NCI-H2227 treated with DMSO at 0.1 percent for 48 hours (cell line): ENCODE measurements at regions not wholly inside any gene's neighbourhood (a gene's known extent, or its start where the extent isn't known, plus 50 kb on each side); places are given as distances from the start of the nearest gene placed in this dataset.

ENCODE experiments used
- DNase-seq: peaks from one replicate; lab custom pipeline; 2025; lab: John Stamatoyannopoulos, UW

GRCh38 chr2:136242687-136243277 lies 124.8 kb upstream of the CXCR4 start:
- no peak for DNase-seq

DNA sequence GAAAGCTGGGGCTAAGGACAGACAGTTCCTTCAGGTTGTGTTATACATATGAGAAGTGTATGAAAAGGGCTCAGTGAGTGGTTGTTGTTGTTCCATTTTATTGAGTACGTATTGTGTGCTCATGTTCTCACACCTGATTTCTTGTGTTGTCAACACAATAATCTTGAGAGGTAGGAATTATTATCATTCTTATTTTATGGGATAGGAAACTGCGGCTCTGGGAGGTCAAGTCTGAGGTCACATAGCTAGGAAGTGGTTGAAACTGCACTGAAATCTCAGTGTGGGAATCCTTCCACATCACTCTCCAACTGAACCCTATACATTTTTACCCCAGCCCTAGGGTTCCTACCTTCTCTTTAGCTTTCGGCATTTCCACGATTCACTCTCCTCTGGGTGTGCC lies 124.2 kb upstream of the CXCR4 start:
- DNase-seq: no peak

- DNase-seq: no peak
Observed at GRCh38 chr2:136239079-136239685, 121.2 kb upstream of the CXCR4 start.

- DNase-seq: no peak
Observed at GRCh38 chr2:136238286-136239078, 120.5 kb upstream of the CXCR4 start.

GRCh38 chr2:136236019-136236418 lies 118.1 kb upstream of the CXCR4 start:
- DNase-seq: no peak

GRCh38 chr2:136235546-136235945 lies 117.6 kb upstream of the CXCR4 start:
- DNase-seq: no peak

GRCh38 chr2:136234261-136234660 lies 116.3 kb upstream of the CXCR4 start:
- DNase-seq: no peak

DNA sequence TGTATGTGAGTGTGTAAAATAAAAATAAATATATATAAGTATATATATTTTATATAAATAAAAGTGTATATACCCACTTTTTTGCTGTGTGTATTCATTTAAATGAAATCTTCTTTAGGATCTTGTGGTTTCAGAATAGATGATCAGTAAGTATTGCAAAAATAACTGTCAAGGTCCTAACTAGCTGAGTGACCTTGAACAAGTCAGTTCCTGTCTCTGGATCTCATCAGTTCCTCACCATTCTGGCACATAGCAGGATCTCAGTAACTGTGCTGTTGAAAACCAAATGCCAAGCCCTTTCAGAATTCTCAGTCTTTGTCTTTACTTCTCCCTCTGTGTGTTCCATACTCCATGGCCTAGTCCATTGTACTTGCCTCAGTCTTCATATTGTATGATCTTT lies 115.3 kb upstream of the CXCR4 start:
- no peak for DNase-seq

DNA sequence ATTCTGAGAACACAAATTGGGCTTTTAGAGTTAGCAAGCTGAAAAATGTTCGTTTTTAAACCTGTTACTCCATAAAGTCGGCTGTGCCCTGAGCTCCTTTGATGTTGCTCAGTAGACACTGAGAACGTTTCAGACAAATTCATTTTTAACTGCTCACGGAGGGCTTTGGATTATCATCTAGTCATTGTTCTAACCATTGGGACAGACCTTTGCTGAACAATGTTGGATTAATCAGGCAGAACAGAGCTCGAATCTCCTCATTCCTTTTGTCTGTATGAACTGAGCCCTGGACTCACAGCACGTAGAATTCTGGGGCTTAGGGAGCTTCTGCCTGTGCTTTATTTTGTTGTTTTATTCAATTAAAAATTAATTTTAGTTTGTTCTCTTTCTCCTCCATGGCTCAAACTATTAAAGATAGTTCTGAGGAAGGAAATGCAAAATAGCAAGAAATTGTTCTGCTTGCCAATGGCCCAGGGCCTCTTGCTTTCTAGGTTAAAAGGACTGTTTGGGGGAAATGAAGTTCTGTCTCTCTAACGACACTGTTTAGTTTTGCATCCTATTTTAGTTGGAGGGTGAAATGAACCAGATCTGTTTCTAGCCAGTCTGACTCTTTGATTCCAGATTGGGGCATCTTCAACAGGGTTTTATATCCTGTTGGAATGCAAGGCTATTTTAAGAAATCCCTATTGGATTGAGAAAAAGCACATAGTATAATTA lies 114.7 kb upstream of the CXCR4 start:
- no peak for DNase-seq

DNA sequence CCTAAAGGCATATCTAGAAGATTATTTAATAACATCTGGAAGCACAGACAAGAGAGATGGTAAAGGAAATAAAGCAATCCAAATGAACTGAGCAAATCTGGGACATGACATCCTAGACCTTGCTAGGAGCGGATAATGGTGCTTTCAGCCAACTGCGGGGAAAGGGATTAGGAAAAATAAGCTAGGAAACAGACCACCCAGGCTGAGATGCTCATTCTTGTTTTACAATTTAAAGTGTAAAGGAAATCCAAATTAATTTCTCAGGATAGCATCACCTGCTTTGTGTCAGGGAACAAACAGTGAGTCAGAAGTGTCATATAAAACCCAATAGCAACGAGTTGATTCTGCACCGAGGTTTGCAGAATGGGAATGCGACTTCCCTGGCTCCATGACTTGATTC lies 112.5 kb upstream of the CXCR4 start:
- DNase-seq: no peak

DNA sequence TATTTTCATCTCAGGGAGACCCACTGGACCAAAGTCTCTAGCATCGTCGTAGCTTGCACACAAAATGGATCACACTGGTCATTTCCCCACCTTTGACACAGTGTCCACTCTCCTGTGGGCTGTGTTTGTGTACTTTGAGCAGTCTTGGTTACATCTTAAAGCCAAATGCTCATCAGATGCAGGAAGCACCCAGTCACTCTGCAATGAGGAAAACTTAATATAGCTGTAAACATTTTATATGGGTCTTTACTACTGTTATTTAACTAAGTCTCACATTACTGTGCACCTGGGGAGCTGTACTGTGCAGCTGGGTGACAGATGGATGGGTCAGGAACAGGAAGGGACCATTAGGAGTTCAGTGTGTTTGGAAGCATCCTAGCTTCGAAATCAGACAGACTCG lies 109.0 kb upstream of the CXCR4 start:
- no peak for DNase-seq

DNA sequence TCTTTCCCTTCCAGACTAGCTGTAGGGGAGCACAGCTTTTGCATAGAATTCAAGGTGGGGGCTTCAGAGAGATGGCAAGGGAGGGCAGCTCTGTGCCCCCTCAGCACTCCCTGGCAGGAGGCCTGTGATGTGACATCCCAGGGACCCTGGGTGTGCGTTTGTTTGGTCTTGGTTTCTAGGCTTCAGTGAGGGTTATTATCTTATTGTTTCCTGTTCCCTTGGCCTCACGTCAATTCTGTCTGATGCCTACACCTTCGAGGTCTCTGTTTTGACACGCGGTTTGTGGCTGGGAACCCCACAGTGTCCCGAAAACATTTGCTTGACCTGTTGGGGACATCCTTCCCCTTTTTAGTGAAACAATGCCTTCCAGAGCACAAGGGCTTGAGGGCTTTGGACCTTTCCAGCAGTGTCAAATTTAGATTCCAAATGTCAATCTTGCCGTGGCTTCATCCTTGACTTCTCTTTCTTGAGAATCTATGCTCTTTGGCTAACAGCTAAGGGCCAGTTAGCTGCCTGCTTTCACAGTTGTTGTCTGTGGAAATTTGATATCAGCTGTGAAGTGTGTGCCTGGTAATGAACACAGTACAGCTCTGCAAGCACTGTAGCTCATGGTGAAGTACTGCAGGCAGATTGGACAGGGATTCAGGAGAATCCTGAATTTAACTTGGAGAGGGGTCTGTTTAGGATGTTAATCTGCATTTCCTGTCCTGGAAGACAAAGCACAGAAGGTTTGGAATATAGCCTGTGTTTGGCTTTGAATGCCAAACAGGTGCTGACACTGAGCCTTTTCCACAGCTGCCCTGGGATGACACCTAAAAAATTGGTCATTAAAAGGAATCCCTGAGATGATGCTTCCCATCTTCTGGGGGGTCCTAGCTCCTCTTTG lies 108.2 kb upstream of the CXCR4 start:
- DNase-seq: no peak

GRCh38 chr2:136223274-136223673 lies 105.3 kb upstream of the CXCR4 start:
- DNase-seq: no peak

DNA sequence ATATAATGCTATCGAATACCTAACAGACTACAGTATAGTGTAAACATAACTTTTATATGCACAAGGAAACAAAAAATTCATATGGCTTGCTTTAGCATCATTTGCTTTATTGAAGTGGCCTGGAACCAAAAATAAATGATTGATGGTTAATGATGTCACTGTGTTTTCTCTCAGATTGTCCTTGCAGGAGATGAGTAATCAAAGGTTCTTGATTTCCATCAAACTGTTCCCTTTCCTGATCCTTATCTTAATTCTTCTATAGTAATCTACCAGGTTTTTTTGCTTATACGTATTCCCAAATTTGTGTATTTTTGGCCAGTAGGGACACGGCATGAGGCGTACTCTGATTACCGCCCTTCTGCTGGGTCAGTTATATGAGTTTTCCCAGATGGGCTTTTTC lies 104.9 kb upstream of the CXCR4 start:
- DNase-seq: no peak

DNA sequence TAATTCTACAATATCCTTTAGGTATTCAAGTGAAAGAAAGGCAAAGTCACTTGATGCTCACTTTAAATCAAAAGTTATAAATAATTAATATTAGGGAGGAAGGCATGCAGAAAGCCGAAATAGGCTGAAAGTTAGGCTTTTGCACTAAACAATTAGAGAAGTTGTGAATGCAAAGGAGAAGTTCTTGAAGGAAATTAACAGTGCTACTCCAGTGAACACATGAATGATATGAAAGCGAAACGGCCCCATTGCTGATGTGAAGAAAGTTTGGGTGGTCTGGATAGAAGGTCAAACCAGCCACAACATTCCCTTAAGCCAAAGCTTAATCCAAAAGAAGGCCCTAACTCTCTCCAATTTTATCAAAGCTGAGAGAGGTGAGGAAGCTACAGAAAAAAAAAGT lies 103.1 kb upstream of the CXCR4 start:
- DNase-seq: no peak

GRCh38 chr2:136219963-136220362 lies 102.0 kb upstream of the CXCR4 start:
- no peak for DNase-seq

DNA sequence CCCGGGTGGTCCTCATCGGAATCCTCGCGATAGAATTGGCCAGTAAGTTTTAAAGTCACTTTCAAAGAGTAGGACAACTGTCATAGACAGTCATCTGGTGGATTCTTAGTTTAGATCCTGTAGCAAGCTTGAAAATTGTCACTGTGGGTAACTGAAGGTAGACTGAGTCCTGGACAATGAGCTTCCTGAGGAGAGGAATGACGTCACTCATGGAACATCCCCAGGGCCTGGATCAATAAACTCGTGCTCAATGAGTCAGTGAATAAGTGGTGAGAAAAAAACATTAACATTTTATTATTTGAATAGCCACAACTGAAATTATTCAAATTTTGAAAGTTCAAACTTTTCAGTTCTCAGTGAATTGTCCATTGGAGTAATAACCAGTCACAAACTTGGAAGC lies 101.4 kb upstream of the CXCR4 start:
- DNase-seq: no peak

- DNase-seq: no peak
Observed at GRCh38 chr2:136217996-136218395, 100.0 kb upstream of the CXCR4 start.

GRCh38 chr2:136215908-136216472 lies 98.0 kb upstream of the CXCR4 start:
- DNase-seq: no peak

DNA sequence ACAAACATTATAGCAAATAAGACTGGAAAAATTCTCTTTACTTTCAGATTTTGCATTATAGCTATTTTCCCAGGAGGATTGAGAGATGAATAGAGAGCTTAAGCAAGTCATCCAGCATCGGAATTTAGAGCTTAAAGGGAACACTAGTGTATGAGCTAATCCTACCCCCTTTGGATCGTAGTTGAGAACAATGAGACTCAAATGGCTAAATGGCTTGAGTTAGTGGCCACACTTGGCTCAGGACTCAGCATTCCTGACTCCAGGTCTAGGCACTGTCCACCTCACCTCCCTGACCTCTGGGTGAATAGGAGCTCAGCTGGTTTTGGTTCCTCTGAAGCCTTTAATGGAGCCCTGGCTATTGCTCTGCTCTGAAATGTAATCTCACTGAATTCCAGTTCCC lies 97.5 kb upstream of the CXCR4 start:
- no peak for DNase-seq
